GM13977 (cell line): ENCODE measurements at regions not wholly inside any gene's neighbourhood (a gene's known extent, or its start where the extent isn't known, plus 50 kb on each side); places are given as distances from the start of the nearest gene placed in this dataset.
"Not testable (repeated sequence)": the region's sequence is repeated elsewhere in the genome, so short reads cannot be mapped to it uniquely, and the experiment has no call there.

Experiments used
- DNase-seq: peaks from one replicate; pipeline ENCODE4 v3.0.0; 2012; ENCODE audit warnings: low spot score
- in situ Hi-C: fragments of 300-500 bp; cut with MboI; formaldehyde crosslinking; loops from one replicate; pipeline ENCODE4 v1.12.0; 2022; ENCODE audit warnings: low sequenced_read_pairs, low pct_unique_long_range_greater_than_20kb, mixed read lengths, inconsistent platforms; ENCODE audit not compliant: unreplicated experiment
- TF ChIP-seq, protein P1 (sequence below): IDR thresholded peaks from 2 replicates; pipeline ENCODE4 v1.5.1; 2012; ENCODE audit warnings: mild to moderate bottlenecking, control low read depth; ENCODE audit not compliant: insufficient read depth; ENCODE audit errors: extremely low read depth, missing control alignments

- in situ Hi-C loops, result no loop called here
- DNase-seq, result no peak
- TF ChIP-seq, protein P1, sequence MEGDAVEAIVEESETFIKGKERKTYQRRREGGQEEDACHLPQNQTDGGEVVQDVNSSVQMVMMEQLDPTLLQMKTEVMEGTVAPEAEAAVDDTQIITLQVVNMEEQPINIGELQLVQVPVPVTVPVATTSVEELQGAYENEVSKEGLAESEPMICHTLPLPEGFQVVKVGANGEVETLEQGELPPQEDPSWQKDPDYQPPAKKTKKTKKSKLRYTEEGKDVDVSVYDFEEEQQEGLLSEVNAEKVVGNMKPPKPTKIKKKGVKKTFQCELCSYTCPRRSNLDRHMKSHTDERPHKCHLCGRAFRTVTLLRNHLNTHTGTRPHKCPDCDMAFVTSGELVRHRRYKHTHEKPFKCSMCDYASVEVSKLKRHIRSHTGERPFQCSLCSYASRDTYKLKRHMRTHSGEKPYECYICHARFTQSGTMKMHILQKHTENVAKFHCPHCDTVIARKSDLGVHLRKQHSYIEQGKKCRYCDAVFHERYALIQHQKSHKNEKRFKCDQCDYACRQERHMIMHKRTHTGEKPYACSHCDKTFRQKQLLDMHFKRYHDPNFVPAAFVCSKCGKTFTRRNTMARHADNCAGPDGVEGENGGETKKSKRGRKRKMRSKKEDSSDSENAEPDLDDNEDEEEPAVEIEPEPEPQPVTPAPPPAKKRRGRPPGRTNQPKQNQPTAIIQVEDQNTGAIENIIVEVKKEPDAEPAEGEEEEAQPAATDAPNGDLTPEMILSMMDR, result no peak
Observed at GRCh38 chr7:20083781-20084180, 133.4 kb downstream of the MACC1 start.

DNA sequence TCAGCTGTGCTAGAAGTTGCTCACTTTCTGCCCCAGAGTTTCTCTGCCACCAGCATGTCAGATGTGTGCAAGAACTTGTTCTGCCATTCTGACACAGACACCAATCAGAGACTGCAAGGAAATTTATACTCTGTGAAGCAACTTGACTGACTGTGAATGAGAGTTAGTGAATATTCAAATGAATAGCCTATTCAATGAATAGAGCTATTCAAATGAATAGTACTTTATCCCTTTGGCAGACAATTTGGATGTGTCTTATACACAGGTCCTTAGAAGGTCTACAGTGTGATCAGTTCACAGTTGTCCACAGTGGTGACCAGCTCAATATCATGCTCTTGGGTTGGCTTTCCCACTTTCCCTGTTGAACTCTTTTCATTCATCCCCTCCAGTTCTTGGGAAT, 138.1 kb downstream of the MACC1 start:
- in situ Hi-C loops, result no loop called here
- no peak for DNase-seq
- TF ChIP-seq, protein P1, result no peak

DNA sequence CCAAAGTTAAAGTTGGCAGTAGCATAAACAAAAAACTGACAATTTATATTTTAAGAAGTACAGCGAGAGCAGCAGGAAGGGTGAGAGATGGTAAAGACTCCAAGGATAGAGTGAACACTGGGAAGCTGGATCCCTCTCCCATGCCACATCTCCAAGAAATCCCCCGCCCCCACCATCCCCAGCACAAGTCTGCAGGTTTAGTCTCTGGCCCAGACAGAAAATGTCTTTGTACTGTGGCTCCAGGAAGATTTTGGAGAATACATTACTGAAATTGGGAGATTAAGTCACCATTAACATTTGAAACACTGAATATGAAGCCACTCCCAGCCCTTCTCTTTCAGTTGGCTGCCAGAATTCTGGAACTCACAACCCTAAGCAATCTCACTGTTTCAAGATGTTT, 140.3 kb downstream of the MACC1 start:
- in situ Hi-C loops, result no loop called here
- no peak for DNase-seq
- TF ChIP-seq, protein P1, result no peak

DNA sequence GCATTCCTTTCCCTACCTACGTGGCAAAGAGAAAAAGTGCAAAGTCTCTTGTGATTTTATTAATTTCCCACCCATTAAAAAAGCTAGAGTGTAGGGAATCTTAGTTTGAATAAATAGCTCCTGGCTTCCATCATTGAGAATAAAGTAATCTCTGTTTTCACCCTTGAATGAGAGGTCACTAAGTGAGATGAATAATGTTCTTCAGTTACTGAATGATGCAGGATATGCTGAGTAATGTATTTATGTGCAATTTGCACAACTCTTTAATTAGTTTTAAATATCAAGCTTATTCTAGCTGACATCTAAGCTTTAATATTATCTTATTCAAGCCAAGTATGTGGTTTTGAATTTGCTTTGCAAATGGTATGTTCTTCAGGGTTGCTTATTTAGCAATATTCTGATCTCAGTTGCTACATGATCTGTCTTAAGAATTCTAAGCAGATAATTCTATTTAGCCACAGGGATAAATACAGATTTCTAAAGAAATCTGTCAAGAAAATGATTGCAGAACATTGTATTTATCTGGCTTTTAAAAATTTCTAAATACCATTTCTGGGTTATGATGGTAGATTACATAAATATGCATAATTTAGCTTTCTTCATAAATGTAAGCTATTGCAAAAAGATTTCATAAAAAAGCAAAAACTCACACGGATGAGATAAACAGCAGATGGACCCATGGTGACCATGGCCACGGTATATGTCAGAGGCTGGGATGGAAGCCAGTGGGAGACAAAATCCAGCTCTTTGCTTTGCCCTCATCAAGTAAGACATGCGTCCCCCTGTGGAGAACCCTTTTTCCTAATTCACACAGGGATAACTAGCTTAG, 141.0 kb downstream of the MACC1 start:
- no peak for DNase-seq
- TF ChIP-seq, protein P1, result no peak
- in situ Hi-C loops, result no loop called here

GRCh38 chr7:20075440-20075839, 141.7 kb downstream of the MACC1 start:
- TF ChIP-seq, protein P1, result no peak
- no peak for DNase-seq
- in situ Hi-C loops, result no loop called here

DNA sequence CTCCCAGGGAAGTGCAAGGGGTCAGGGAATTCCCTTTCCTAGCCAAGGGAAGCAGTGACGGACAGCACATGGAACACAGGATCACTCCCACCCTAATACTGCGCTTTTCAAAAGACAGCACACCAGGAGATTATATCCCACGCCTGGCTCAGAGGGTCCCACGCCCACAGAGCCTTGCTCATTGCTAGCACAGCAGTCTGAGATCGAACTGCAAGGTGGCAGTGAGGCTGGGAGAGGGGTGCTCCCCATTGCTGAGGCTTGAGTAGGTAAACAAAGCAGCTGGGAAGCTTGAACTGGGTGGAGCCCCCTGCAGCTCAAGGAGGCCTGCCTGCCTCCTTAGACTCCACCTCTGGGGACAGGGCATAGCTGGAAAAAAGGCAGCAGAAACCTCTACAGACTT, 149.2 kb downstream of the MACC1 start:
- in situ Hi-C loops, DNase-seq: not testable (repeated sequence)

DNA sequence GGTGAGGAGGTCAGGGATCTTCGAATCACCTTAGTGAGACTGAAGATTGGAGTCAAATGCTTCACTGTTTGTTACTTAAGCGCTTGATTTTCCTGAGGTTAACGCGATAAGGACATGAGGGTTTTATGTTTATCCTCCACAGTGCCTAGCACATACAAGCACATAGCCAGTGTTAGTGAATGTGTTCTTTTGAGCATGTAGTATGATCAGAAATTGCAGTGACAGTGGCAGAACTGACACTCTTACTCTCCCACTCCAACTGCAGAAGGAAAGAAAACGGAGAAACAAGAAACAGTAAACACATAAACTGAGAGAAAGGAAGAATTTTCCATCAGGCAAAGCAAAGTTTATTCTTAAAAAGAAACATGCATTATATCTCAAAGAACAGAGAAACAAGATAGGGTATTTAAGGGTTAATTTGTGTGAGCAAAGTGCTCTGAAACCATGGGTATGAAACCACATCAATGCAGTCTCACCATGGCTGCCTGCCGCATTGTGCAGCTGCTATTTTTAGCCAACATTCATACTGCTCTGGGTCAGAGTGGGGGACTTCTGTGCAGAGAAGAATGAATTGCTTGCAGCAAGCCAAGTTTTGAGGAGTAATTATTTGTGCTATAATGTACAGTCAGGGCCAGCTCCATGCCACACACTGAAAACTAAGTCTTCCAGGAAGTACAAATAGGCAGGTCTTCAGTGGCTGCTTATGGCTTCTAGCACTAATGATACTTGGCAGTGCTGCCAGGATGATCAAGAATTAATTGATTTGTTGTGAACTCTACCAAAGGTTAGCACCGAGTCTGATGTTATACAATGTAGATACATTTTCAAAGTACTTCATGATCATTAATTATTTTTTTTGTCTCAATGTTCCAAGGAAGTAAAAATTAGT, 152.0 kb downstream of the MACC1 start:
- peak; percentile 56 for DNase-seq
- TF ChIP-seq, protein P1, result no peak
- in situ Hi-C loops, result no loop called here
